SK-N-MC (cell line): ENCODE measurements at regions not wholly inside any gene's neighbourhood (a gene's known extent, or its start where the extent isn't known, plus 50 kb on each side); places are given as distances from the start of the nearest gene placed in this dataset.

ENCODE experiments used
- EZH2 ChIP-seq: fragments of 200-600 bp; sonication (generic); IDR thresholded peaks from one replicate; pipeline ENCODE4 v1.6.1; 2017; ENCODE audit warnings: antibody characterized with exemption
- POLR2AphosphoS5 ChIP-seq: IDR thresholded peaks from 2 replicates; pipeline ENCODE4 v1.6.1; 2012; ENCODE audit warnings: mild to moderate bottlenecking, low read depth, low read length, borderline replicate concordance

DNA sequence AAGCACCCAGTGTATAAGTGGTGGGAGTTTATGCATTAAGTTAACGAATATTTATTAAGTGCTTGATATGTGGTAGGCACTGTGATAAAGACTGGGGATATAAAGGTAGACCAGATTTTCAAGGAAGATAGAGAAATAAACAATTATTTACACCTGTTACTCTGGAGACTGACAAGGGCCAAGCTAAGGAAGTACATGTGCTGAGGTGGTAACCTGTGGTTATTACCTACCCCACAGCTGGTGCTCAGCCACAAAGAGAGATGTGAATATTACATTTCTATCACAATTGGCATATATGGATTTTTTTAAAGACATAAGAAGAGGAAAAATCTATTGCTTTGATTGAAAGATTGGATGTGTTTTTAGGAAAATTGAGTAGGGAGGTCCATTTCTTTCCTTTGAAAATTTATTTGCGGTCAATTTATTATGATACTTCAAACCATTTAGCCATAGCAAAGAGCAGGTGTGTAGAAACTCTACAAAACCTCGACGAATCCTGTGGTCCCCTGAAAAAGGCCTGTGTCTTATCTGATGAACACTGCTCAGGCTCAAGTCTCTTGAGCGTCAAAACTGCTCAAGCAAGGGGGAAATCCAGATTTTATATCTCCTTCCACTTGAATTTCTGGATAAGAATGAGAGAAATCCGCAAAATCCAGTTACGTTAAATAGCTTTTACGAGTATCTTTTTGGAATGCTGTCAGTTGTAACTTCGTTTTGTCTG lies 217.7 kb upstream of the HAND2 start:
- TF ChIP-seq POLR2AphosphoS5 (no peak), EZH2 (no peak)
